K562 (cell line): ENCODE measurements at regions not wholly inside any gene's neighbourhood (a gene's known extent, or its start where the extent isn't known, plus 50 kb on each side); places are given as distances from the start of the nearest gene placed in this dataset.

Experiments
- CBFB ChIP-seq: sonication (generic); formaldehyde crosslinking; IDR thresholded peaks from 2 replicates; pipeline ENCODE4 v1.4.0; 2020; ENCODE audit warnings: mild to moderate bottlenecking, missing genetic modification reagents
- MTA2 ChIP-seq: fragments of 450-650 bp; IDR thresholded peaks from 2 replicates; pipeline ENCODE4 v1.6.1; 2016; ENCODE audit warnings: low read depth
- POLR2A ChIP-seq: fragments of 450-650 bp; conservative IDR thresholded peaks from 2 replicates; pipeline ENCODE4 v1.6.1; 2016
- SAFB2 ChIP-seq: fragments of 200-400 bp; formaldehyde crosslinking; IDR thresholded peaks from 2 replicates; pipeline ENCODE4 v1.6.1; 2018; ENCODE audit warnings: borderline replicate concordance, low read length, low read depth, moderate library complexity; ENCODE audit not compliant: severe bottlenecking
- SETDB1 ChIP-seq: IDR thresholded peaks from one replicate; pipeline ENCODE4 v1.6.1; 2012; ENCODE audit warnings: low read length, control low read depth, inconsistent platforms
- SIN3B ChIP-seq: fragments of 450-650 bp; IDR thresholded peaks from 2 replicates; pipeline ENCODE4 v1.6.1; 2017; ENCODE audit warnings: low read depth, mild to moderate bottlenecking, moderate library complexity
- ZBTB1 ChIP-seq: sonication (generic); formaldehyde crosslinking; IDR thresholded peaks from 2 replicates; pipeline ENCODE4 v1.8.1; 2023; ENCODE audit warnings: missing genetic modification reagents, low read depth, mild to moderate bottlenecking, borderline replicate concordance
- ZKSCAN8 ChIP-seq: fragments of 200-800 bp; sonication (Bioruptor generic); IDR thresholded peaks from 2 replicates; pipeline ENCODE4 v1.6.1; 2016; ENCODE audit warnings: missing genetic modification characterization, missing compliant biosample characterization
- TF ChIP-seq, protein P1 (sequence below), 2 experiments: IDR thresholded peaks; 2 replicates each; pipeline ENCODE4 v1.6.1; 2012; ENCODE audit warnings: improper control_type of control experiment in 2 of 2, low read depth in 2 of 2, low read length in 2 of 2, borderline replicate concordance in 1 of 2
- TF ChIP-seq, protein P2 (sequence below): sonication (generic); formaldehyde crosslinking; IDR thresholded peaks from 2 replicates; pipeline ENCODE4 v1.8.1; 2023; ENCODE audit warnings: mild to moderate bottlenecking, missing genetic modification reagents, moderate library complexity
- TF ChIP-seq, protein P3 (sequence below): sonication (generic); formaldehyde crosslinking; IDR thresholded peaks from 2 replicates; pipeline ENCODE4 v1.8.1; 2023; ENCODE audit warnings: missing genetic modification reagents, mild to moderate bottlenecking, borderline replicate concordance

DNA sequence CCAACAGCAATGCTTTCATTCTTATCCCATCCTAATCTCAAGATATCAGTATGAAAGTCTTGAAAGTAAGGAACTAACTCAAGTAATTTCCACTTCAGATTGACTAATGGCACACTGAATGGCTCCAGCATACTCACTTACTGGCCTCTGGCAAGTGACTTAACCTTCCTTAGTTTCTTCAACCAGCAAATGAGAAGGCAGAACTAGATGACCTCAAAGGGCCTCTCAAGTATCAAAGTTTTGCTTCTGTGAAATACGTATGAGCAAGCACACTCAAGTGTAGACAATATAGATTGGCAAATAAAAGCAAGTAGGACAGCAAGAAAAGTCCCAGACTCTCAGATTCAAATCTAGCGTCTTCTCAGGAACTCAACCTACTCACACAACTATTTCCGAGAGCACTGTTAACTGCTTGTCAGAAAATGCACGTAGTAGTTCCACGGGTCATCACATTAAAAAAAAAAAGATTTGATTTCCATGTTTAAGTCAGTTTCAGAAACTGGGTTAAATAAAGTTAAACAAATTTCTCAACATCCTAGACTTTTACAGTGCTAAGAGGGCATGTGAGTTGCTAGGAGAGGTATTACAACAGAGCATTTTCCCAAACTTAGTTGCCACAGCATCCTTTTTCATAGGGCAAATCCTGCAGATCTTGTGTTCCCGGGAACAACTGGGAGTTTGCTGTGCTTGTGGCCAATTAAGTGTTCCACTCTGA is 276.9 kb upstream of the KLF14 start:
- TF ChIP-seq ZKSCAN8 (CRISPR knock-in tag) (no peak), POLR2A (no peak), SAFB2 (no peak), CBFB (CRISPR knock-in tag) (no peak), SIN3B (no peak), ZBTB1 (CRISPR knock-in tag) (no peak), MTA2 (no peak), SETDB1 (no peak)
- TF ChIP-seq, protein P1, sequence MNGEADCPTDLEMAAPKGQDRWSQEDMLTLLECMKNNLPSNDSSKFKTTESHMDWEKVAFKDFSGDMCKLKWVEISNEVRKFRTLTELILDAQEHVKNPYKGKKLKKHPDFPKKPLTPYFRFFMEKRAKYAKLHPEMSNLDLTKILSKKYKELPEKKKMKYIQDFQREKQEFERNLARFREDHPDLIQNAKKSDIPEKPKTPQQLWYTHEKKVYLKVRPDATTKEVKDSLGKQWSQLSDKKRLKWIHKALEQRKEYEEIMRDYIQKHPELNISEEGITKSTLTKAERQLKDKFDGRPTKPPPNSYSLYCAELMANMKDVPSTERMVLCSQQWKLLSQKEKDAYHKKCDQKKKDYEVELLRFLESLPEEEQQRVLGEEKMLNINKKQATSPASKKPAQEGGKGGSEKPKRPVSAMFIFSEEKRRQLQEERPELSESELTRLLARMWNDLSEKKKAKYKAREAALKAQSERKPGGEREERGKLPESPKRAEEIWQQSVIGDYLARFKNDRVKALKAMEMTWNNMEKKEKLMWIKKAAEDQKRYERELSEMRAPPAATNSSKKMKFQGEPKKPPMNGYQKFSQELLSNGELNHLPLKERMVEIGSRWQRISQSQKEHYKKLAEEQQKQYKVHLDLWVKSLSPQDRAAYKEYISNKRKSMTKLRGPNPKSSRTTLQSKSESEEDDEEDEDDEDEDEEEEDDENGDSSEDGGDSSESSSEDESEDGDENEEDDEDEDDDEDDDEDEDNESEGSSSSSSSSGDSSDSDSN (IDR thresholded peaks at IDR 0.05; ENCODE audit: borderline replicate concordance in 1 of 2, low read depth in 2 of 2, low read length in 2 of 2), result no peak
- TF ChIP-seq, protein P2, sequence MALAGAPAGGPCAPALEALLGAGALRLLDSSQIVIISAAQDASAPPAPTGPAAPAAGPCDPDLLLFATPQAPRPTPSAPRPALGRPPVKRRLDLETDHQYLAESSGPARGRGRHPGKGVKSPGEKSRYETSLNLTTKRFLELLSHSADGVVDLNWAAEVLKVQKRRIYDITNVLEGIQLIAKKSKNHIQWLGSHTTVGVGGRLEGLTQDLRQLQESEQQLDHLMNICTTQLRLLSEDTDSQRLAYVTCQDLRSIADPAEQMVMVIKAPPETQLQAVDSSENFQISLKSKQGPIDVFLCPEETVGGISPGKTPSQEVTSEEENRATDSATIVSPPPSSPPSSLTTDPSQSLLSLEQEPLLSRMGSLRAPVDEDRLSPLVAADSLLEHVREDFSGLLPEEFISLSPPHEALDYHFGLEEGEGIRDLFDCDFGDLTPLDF (CRISPR knock-in tag), result no peak
- TF ChIP-seq, protein P3, sequence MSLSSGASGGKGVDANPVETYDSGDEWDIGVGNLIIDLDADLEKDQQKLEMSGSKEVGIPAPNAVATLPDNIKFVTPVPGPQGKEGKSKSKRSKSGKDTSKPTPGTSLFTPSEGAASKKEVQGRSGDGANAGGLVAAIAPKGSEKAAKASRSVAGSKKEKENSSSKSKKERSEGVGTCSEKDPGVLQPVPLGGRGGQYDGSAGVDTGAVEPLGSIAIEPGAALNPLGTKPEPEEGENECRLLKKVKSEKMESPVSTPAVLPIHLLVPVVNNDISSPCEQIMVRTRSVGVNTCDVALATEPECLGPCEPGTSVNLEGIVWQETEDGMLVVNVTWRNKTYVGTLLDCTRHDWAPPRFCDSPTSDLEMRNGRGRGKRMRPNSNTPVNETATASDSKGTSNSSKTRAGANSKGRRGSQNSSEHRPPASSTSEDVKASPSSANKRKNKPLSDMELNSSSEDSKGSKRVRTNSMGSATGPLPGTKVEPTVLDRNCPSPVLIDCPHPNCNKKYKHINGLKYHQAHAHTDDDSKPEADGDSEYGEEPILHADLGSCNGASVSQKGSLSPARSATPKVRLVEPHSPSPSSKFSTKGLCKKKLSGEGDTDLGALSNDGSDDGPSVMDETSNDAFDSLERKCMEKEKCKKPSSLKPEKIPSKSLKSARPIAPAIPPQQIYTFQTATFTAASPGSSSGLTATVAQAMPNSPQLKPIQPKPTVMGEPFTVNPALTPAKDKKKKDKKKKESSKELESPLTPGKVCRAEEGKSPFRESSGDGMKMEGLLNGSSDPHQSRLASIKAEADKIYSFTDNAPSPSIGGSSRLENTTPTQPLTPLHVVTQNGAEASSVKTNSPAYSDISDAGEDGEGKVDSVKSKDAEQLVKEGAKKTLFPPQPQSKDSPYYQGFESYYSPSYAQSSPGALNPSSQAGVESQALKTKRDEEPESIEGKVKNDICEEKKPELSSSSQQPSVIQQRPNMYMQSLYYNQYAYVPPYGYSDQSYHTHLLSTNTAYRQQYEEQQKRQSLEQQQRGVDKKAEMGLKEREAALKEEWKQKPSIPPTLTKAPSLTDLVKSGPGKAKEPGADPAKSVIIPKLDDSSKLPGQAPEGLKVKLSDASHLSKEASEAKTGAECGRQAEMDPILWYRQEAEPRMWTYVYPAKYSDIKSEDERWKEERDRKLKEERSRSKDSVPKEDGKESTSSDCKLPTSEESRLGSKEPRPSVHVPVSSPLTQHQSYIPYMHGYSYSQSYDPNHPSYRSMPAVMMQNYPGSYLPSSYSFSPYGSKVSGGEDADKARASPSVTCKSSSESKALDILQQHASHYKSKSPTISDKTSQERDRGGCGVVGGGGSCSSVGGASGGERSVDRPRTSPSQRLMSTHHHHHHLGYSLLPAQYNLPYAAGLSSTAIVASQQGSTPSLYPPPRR (CRISPR knock-in tag), result no peak
